HG03520 (cell line): ENCODE measurements at regions not wholly inside any gene's neighbourhood (a gene's known extent, or its start where the extent isn't known, plus 50 kb on each side); places are given as distances from the start of the nearest gene placed in this dataset.
"Not testable (repeated sequence)": the region's sequence is repeated elsewhere in the genome, so short reads cannot be mapped to it uniquely, and the experiment has no call there.

ENCODE experiments used
- ATAC-seq: cut with Tn5 transposase; IDR thresholded peaks from one replicate; pipeline ENCODE4 v1.9.1; 2021; ENCODE audit warnings: mild to moderate bottlenecking, moderate library complexity; ENCODE audit not compliant: unreplicated experiment

DNA sequence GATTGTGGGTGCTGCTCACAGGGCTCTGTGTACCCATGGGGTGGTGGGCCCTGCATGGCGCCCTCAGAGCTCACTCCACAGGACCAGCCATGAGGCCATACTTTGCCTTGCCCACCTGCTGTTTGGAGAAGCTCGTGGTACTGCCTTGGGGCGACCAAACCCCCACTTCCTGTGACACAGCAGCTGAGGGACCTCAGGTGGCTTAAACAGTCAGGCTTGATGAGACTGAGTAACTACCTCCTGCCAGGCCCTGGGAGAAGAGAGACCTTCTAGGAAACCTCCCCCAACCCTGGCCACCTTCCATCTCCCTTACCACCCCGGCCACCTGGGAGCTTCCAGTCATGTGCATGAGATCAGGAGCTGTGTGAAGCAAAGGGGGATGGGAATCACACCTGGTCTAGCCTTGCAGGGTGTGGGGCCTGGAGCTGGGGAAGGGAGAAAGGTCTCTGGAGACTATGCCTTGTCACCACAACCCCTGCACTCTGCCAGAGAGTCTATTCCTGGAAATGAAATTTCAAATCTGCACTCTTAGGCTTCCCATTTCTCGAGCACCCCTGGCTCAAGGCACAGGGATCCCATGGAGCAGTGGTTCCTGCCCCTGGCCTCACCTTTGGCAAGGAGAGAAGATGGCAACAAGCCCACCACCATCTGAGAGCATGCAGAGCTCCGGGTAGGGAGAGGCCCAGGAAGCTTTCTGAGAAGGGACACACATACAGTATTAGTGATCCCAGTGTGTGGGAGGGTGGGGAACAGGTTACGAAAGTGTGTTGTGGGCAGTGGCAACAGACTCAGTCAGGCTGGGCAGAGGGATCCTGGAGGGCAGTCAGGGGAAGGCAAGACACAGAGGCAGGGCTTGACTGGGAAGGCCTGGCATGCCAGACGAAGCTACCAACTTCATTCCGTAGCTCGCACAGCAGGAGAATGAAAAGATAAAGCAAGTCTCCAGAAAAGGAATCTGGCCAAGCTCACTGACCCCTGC is 125.0 kb downstream of the URI1 start:
- ATAC-seq, result no peak

DNA sequence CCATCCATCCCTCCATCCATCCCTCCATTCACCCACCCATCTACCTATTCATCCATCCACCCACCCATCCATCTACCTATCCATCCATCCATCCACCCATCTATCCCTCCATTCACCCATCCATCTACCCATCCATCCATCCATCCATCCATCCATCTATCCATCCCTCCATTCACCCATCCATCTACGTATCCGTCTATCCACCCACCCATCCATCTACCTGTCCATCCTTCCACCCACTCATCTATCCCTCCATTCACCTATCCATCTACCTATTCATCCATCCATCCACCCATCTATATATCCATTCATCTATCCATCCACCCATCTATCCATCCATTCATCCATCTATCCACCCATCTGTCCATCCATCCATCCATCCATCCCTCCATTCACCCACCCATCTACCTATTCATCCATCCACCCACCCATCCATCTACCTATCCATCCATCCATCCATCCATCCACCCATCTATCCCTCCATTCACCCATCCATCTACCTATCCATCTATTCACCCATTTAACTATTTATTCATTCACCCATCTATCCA is 126.0 kb downstream of the URI1 start:
- ATAC-seq, result not testable (repeated sequence)

DNA sequence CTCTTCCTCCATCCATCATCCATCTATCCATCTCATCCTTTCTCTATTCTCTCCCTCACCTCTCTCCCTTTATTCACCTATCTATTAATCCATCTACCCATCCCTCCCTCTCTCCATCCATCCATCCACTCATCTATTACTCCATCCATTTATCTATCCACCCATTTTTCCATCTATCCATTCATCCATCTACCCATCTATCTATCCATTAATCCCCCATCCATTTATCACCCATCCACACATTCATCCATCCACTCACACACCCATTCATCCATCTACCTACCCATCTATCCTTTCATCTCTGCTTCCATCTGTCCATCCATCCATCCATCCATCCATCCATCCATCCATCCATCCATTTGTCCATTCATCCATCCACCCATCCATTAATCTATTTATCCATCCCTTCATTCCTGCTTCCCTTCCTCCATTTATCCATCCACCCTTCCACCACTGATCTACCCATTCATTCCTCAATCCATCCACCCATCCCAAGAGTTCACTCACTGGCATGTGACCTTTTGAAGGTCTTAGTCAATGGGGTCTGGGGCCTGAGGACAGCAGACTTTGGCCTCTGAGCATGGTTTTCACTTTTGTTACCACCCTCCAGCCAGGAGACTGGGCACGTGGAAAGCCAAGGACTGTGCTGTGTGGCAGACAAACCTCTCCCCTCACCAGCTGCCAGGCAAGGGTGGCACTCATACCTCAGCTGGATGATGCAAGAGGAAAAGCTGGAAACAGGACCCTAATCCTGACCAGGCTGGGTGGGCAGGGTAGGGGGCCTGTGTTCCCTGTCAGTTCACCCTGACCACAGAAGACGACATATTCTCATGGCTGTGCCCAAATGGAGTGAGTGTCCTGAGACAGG is 126.7 kb downstream of the URI1 start:
- ATAC-seq, result no peak

DNA sequence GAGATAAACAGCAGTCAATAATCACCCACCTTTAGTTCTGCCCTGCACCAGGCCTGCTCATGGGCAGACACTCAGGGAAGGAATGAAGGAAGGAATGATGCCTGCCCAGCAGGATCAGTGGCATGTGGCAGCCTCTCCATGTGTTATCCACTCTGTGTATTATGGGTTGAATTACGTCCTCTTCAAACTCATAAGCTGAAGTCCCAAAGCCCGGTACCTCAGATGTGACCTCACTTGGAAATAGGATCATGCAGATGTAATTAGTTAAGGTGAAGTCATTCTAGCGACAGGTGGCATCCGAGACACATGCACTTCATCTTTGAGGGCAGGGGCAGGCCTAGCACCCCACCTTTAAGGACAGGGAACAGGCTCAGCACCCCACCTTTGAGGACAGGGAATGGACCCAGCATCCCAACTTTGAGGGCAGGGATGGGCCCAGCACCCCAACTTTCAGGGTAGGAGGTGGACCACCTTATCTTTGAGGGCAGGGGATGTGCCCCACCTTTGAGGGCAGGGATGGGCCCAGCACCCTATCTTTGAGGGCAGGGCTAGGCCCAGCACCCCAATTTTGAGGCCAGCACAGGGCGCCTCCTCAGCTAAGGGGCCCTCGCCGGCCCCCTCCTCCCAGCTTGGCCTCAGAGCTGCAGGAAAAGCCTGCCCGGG is 127.6 kb downstream of the URI1 start:
- no peak for ATAC-seq

DNA sequence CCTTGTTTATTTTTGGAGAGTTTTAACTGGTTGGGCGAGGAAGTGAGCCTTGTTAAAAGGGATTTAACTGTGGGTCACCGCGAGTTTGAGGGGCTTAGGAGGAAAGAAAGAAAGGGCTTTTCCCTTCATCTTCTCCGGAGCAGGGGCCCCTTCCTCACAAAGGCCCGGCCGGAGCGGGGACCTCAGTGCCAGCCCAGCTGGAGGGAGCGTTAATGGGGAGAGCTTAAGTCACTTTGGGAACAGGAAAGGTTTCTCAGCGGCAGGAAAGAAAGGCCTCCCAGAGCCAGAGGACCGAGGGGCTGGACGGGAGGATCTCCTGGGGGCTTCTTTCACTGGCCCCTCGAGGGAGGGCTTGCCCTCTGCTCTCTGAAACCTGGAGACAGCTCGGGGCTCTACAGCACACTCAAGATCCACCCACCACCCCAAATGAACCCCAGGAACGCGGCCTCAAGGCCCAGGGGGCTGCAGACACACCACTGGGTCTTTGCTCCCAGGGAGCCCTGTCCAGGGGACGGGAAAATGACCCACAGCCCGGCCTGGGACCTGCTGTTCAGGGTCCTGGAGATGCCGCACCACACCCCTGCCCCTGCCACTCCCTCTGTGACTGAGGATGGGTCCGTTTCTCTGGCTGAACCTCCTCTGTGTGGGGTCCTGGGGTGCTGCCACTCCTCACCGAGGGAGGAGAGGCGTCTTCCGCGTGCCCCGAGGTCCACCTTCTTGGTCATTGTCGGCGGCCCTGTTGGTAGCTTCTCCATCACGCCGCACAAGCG is 128.3 kb downstream of the URI1 start:
- ATAC-seq, result no peak

DNA sequence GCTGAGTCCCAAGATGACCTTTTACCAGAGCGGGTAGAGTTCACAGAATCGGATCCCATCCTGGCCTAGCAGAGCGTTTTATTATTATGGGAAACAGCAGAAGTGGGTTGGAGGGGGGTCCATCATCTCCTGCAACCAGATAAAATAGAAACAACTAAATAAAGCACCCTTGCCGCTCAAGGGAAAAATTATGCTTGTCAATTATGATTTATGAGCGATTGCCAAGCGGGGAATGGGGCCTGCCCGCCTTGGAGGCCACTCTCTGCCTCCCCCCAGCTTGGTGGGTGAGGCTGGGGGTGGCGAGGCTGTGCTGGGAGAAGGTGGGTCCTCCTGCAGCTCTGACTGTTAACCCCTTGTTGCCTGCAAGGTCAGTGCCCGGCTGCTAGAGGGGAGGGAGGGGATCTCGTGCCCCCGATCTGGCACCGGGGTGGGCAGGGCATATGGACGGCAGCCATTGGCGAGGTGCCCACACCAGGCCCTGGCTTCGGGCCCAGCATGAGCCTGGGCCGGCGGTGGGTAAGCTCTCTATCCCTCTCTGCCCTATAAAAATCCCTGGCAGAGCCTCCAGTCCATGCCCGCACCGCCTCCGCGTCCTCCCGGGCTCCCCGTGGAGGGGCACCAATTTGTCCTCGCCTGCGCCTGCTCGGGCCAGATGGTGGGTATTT is 129.1 kb downstream of the URI1 start:
- ATAC-seq, result no peak

DNA sequence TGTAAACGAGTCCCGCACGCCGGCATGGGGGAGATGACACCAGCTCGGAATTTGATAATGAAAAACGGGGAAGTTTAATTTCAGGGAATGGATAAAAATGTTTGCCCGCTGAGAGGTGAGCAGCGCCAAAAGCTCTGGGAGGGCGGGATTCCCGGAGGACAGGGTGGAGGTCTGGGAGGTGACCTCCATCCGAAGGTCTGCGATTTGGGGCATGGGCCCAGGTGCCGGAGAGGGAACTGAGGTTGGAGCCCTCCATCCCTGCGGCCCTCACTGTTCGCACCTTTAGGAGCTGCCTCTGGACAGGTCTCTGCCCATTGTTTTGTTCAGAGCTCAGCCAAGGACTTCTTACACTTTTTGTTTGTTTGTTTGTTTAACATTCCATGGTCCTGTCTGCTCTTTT is 129.8 kb downstream of the URI1 start:
- no peak for ATAC-seq

DNA sequence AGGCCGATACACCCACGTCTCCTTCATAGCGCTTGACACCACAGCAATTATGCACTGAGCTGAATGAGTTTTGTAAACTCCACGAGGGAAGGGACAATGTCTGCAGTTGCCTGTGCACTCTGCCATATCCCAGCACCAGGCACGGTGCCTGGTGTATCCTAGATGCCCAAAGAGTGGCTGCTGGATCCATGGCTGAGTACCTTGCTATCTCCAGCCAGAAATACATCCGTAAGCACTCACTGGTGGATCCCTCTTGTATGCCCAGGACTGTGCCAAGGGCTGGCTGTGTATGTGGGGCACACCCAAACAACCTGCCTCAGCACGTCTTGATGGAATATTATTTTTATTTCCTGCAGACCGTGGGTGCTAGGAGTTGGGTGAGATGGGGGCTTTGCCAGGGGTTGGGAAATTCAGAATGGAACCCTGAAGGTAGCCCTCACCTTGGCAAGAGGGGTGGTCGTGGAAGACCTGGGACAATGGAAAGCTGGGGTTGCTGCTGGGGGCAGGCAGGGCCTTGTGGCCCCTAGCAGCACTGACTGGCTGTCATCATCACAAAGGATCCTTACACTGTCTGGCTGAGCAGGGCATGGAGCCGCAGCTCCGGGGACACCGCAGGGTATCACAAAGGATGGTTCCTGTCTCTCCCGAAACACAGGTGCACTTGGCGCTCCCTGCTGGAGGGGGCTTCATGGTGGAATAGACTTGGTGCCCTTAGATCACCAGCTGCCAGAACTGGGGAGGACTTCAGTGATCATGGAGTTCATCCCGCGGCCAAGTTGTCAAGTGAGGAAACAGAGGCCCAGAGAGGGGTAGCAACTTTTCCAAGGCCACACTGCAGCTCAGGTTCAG is 131.3 kb downstream of the URI1 start:
- ATAC-seq, result no peak

DNA sequence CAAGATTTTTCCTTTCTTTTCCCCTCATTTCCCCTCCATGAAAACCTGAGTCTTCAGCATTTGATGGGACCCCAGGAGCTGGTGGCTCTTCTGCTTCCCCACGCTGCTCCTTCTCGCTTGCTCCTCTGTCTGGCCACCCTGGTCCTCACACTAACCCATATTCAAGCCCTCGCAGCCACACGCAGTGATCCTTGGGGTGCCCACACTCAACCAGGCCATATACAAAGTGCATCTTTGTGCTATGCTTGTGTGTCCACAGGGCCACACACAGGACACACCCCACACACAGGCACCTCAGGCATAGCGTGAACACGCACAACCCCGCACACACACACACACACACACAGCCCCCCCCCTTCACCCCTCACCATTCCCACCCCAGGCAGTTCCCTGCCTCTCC is 132.1 kb downstream of the URI1 start:
- no peak for ATAC-seq

DNA sequence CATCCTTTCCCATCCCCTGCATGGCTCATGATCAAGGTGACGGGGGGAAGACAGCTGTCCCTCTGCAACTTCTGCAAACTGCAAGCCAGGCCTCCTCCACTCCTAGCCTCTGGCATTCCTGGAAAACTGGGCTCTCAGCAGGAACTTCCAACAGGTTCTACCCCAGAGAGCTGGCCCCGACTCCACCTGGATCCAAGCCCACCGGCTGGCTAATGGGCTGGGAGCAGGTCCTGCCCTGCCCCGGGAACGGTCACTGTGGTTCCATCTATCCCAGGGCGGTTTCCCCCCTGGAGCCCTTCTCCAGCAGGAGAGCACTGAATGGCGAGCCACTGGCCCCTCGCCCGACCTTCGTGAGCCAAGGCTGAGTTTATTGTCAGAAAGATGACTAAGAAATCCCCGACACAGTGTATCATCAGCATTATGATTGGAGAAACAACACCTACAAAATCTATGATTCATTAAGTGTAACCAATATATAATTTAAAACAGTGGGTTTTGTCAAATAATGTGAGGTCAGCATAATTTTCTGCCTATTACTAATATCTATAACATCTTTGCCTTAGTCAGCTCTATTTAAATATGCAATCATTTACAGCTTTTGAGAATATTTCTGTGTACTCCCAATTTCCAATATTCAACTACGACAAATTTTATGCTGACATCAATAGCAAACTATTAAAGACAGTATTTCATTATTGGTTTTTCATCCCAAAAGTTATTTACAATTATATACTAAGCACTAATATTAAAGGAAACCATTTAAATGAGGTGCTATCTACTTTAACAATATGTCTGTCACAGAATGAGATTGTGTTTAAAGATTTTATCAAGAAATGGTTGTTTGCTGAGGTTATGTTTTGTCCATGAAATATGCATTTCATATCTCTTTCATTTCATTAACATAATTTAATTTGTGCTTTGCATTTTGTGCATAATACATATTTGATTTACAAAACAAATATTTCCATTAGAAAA is 133.0 kb downstream of the URI1 start:
- ATAC-seq, result no peak

DNA sequence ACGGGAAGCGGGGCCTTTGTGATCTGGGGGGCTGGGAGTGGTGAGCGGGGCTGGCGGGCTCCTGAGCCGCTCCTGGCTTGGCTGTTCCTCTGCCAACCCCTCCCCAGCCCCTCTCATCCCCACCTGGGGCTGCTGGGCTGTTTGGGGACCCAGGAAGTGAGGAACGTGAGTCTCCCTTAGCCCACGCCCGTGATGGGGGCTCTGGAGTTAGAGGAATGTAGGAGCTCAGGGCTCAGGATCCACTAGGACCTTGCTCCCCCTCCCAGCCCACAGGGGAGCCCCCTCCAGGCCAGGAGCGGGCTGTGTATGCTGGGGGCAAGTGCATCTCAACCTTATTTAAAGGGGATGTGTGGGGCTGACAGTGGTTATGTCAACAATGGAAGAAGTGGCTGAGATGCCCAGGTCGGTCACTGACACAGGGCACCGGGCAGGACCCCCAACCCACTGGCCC is 134.1 kb downstream of the URI1 start:
- no peak for ATAC-seq

DNA sequence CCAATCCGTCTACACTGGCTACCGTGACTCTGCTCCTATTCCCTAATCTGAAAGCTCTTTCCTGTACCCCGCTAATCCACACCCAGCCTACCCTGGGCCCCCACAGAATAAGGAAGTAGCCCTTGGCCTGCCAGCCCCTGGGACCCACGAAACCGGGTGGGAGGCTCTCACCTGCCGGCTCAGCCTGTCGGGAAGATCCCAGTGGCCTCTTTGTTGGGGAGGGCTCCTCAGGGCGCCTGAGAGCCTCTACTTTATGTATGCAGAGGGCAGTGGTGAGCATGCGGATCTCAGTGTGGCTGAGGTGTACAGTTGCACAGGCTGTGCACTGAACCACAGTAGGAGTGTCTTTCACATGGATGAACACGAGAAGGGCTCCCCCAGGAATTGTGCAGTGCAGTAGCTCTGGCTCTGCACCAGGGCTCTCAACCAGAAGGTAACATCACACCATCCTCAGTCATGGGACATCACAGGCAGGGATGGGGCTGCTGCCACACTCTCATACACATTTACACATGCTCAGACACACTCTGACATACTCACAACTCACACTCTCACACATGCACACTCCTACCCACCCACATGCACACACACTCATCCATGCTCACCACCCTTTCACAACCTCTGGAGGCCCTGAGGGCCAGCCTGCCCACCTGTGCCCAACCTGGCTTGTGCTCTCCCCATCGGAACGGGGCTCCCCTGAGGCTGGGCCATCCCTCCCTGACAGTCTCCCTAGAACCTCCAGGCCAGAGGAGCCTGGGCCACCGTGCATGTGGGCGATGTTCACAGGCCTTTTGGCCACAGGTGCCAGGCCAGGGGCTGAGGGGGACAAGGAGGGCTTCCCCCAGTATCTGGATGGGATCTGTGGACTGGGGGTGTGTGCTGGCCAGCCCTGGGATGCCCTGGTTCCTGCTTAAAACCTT is 135.0 kb downstream of the URI1 start:
- no peak for ATAC-seq

DNA sequence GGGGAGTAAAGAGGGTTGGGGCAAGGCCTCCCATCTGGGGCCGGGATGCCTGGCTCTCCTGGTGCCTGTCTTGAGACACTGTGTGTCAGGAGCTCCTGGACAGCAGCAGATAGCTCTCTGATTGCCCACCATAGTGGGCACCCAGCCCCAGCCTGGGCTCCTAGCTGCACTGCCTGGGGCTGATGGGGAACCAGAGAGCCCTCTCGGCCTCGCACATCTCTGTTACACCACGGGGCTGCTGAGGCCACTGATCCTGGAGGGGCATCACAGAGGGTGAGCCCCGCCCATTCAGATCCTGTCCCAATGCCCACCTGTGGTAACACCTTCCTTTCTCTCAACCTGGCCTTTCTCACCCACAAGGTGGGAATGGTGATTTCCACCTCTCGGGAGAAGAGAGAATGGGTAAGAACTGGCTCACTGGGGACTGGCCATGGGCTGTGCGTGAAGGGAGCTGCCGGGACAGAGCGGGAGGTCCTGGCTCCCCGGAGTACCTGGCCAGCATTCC is 135.9 kb downstream of the URI1 start:
- ATAC-seq, result no peak

DNA sequence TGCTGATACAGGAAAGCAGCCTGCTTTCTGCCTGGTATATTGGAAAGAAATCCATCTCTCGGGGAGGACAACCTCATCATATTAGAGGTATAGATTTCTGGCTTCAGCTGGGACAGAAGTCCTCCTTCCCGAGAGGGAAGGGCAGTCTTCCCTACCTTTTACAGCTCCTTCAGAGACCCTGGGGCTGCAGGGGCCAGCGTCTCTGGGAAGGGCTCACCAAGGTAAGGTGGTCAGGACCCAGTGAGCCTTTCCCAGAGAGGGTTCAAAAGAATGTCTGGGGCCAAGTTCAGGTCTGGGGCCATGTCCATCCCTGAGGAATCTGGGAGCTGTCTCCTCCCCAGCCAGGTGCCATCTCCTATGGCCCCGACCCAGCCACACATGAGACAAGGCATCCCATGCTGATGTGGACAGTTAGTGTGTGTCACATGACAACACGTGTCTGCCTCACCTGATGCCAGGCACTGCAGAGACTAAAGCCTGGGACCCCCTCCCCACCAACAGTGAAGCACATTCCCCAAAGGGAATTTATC is 136.4 kb downstream of the URI1 start:
- ATAC-seq, result no peak

DNA sequence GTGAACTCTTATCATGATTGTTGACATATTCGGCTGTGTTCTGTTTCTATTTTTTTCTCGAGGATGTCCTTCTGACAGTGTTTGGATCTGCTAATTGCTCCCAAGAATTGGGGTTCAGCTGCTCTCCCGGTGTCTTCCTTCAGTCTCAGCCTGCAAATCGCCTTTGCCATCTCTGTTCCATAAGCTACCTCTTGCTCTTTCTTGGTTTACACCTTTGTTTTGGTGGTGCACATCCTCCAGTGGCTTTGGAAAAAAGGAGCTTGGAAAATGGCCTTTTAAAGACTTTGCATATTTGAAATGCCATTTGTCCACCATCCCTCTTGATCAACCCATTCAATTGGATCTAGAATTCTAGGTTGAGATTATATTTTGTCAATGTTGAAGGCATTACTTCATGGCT is 137.2 kb downstream of the URI1 start:
- no peak for ATAC-seq

DNA sequence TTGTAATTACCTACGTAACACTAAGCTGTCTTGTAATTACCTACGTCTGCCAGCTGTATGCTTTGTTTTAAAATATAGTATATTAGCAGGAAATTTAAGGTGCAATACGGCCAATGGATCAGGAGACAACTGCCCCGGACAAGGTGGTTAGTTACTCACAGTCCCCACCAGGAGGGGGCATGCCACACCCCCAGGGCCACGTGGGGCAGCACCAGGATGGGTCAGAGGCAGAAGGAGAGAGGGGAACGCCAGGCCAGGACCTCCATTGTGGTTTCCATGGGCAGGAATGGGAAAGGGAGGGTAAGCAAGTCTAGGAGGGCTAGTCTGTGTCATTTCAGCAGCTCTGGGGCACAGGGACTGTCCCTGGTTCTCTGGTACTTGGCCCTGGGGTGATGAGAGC is 140.1 kb downstream of the URI1 start:
- ATAC-seq, result no peak
